GM21526 (cell line): ENCODE measurements at regions not wholly inside any gene's neighbourhood (a gene's known extent, or its start where the extent isn't known, plus 50 kb on each side); places are given as distances from the start of the nearest gene placed in this dataset.
"Not testable (repeated sequence)": the region's sequence is repeated elsewhere in the genome, so short reads cannot be mapped to it uniquely, and the experiment has no call there.

ENCODE experiments used
- ATAC-seq: cut with Tn5 transposase; IDR thresholded peaks from one replicate; pipeline ENCODE4 v1.9.1; 2021; ENCODE audit warnings: moderate library complexity; ENCODE audit not compliant: unreplicated experiment, low FRiP score

GRCh38 chr6:119764927-119765681 lies 415.5 kb upstream of the MAN1A1 start:
- ATAC-seq, result no peak

- no peak for ATAC-seq
Observed at GRCh38 chr6:119760046-119760445, 410.5 kb upstream of the MAN1A1 start.

GRCh38 chr6:119758385-119758784 lies 408.8 kb upstream of the MAN1A1 start:
- no peak for ATAC-seq

- no peak for ATAC-seq
Observed at GRCh38 chr6:119757467-119757866, 407.9 kb upstream of the MAN1A1 start.

- no peak for ATAC-seq
Observed at GRCh38 chr6:119749335-119749734, 399.8 kb upstream of the MAN1A1 start.

GRCh38 chr6:119748535-119748934 lies 399.0 kb upstream of the MAN1A1 start:
- not testable (repeated sequence) for ATAC-seq

- ATAC-seq, result peak; percentile 93
Observed at GRCh38 chr6:119742188-119742803, 392.7 kb upstream of the MAN1A1 start.

- ATAC-seq, result no peak
Observed at GRCh38 chr6:119739769-119740168, 390.2 kb upstream of the MAN1A1 start.

GRCh38 chr6:119738425-119738824 lies 388.9 kb upstream of the MAN1A1 start:
- no peak for ATAC-seq

- no peak for ATAC-seq
Observed at GRCh38 chr6:119736296-119737021, 386.9 kb upstream of the MAN1A1 start.

- no peak for ATAC-seq
Observed at GRCh38 chr6:119735530-119735929, 386.0 kb upstream of the MAN1A1 start.

GRCh38 chr6:119734227-119734626 lies 384.7 kb upstream of the MAN1A1 start:
- ATAC-seq, result no peak

GRCh38 chr6:119728935-119729334 lies 379.4 kb upstream of the MAN1A1 start:
- ATAC-seq, result no peak

GRCh38 chr6:119728220-119728750 lies 378.7 kb upstream of the MAN1A1 start:
- ATAC-seq, result peak; percentile 40

GRCh38 chr6:119727504-119728219 lies 378.1 kb upstream of the MAN1A1 start:
- ATAC-seq, result peak; percentile 55

- not testable (repeated sequence) for ATAC-seq
Observed at GRCh38 chr6:119726912-119727311, 377.4 kb upstream of the MAN1A1 start.

- ATAC-seq, result no peak
Observed at GRCh38 chr6:119726086-119726485, 376.5 kb upstream of the MAN1A1 start.

- ATAC-seq, result no peak
Observed at GRCh38 chr6:119720160-119720559, 370.6 kb upstream of the MAN1A1 start.

GRCh38 chr6:119717942-119718341 lies 368.4 kb upstream of the MAN1A1 start:
- ATAC-seq, result no peak

- no peak for ATAC-seq
Observed at GRCh38 chr6:119716668-119717270, 367.2 kb upstream of the MAN1A1 start.
